BE2C (cell line): ENCODE measurements at regions not wholly inside any gene's neighbourhood (a gene's known extent, or its start where the extent isn't known, plus 50 kb on each side); places are given as distances from the start of the nearest gene placed in this dataset.

Source experiments
- DNase-seq: peaks from one replicate; pipeline ENCODE4 v3.0.0-alpha.2; 2020
- H3K27me3 ChIP-seq: fragments of 250-450 bp; sonication (Bioruptor Pico); 2 replicates; pipeline ENCODE4 v1.5.1; 2020; ENCODE audit warnings: mild to moderate bottlenecking
- H3K36me3 ChIP-seq: fragments of 250-450 bp; sonication (Bioruptor Pico); 2 replicates; pipeline ENCODE4 v1.5.1; 2020; ENCODE audit warnings: mild to moderate bottlenecking
- H3K4me1 ChIP-seq: fragments of 250-450 bp; sonication (Bioruptor Pico); 2 replicates; pipeline ENCODE4 v1.5.1; 2020
- H3K4me3 ChIP-seq: 2 replicates; pipeline ENCODE4 v1.5.1; 2011; ENCODE audit warnings: low read depth, low read length
- H3K9me3 ChIP-seq: fragments of 250-450 bp; sonication (Bioruptor Pico); 2 replicates; pipeline ENCODE4 v1.5.1; 2020
- TF ChIP-seq, protein P1 (sequence below): IDR thresholded peaks from 2 replicates; pipeline ENCODE4 v1.5.1; 2012; ENCODE audit warnings: mild to moderate bottlenecking, low read depth, low read length

DNA sequence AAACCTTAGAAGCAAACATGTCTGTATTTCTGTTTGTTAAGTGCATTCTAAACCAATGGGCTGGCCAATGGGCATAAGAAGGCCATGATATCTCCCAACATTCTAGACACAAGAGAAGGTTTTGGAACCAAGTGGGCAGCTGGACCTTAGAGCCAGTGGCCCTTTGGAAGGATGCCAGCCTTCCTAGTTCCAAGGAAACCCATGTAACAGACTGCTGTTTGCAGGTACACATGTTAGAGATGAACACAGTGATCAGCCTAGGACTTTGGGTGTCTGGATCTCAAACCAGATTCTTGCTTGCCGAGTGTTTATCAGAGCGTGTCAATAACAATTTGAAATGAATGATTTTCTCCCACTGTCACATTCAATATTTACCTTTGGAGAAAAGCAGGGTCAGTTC lies 97.5 kb upstream of the COPS8 start:
- TF ChIP-seq, protein P1, sequence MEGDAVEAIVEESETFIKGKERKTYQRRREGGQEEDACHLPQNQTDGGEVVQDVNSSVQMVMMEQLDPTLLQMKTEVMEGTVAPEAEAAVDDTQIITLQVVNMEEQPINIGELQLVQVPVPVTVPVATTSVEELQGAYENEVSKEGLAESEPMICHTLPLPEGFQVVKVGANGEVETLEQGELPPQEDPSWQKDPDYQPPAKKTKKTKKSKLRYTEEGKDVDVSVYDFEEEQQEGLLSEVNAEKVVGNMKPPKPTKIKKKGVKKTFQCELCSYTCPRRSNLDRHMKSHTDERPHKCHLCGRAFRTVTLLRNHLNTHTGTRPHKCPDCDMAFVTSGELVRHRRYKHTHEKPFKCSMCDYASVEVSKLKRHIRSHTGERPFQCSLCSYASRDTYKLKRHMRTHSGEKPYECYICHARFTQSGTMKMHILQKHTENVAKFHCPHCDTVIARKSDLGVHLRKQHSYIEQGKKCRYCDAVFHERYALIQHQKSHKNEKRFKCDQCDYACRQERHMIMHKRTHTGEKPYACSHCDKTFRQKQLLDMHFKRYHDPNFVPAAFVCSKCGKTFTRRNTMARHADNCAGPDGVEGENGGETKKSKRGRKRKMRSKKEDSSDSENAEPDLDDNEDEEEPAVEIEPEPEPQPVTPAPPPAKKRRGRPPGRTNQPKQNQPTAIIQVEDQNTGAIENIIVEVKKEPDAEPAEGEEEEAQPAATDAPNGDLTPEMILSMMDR, result no peak
- no peak overlapping the region for H3K4me3 ChIP-seq
- H3K9me3 ChIP-seq, result no peaks in the 10 kb centered on the region
- H3K27me3 ChIP-seq, result peaks cover 31% of the 10 kb centered on the region
- DNase-seq, result no peak
- H3K4me1 ChIP-seq, result no peaks in the 10 kb centered on the region
- H3K36me3 ChIP-seq, result no peaks in the 10 kb centered on the region

DNA sequence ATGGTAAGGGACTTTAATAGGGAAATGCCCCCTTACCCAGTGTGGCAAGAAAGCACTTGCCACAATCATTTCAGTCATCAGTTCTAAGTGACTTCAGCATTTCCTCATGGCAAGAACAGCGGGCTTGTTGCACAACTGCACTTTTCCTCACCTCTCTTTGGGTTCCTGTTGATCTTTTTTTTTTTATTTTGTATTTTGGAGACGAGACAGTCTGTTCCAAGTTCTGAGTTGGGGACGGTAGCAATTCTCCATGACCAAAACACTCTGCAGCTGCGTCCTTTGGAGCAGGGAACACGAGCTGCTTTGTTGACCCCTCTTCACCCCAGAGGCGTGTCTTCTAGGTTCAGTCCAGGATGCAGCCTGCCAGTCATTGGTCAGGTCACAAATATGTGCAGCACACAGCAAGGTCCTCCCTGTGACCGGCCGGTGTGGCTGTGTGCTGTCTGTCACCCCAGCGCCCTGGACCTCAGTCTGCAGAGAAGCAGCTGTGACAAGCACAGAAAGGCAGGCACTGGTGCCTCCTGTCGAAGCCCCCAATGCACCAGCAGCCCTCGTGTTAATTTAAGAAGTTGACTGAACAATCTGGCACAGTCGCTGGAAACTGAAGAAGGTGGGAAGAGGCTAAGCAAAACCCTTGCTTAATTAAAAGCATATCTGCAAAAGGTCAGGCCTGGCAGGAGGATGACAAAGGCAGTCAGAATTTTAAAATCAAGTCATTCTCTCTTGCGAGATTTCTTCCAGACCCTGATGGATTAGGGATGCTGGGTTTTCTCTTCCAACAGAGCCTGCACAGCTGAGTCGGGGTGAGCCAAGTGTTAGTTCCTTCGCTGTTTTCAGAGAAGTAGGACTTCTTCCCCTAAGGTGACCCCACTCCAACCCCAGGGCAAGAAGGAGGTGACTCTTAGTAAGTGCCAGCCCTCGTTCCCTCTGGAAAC lies 96.7 kb upstream of the COPS8 start:
- no peaks in the 10 kb centered on the region for H3K4me1 ChIP-seq
- no peak for DNase-seq
- no peaks in the 10 kb centered on the region for H3K36me3 ChIP-seq
- peaks cover 31% of the 10 kb centered on the region for H3K27me3 ChIP-seq
- TF ChIP-seq, protein P1, result no peak
- H3K9me3 ChIP-seq, result no peaks in the 10 kb centered on the region
- H3K4me3 ChIP-seq, result no peak overlapping the region

DNA sequence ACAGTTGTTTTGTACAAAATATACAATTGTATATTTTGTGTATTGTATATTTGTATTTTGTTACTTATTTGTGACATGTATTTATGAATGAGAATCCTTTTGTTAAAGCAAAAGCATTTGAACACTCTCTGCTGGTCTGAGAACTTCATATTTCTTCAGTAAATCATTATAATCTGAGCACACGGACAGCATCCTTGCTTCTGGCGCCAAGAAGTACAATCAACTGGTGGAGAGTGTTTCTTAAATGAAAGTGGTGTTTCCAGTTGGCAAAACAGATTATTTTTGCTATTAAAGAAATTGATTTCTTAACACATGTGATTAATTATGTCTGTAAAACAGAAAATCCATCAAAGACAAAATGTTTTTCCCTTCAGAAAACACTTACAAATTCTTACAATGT lies 95.1 kb upstream of the COPS8 start:
- Histone ChIP-seq H3K27me3 (peaks cover 39% of the 10 kb centered on the region), H3K4me3 (no peak overlapping the region)

DNA sequence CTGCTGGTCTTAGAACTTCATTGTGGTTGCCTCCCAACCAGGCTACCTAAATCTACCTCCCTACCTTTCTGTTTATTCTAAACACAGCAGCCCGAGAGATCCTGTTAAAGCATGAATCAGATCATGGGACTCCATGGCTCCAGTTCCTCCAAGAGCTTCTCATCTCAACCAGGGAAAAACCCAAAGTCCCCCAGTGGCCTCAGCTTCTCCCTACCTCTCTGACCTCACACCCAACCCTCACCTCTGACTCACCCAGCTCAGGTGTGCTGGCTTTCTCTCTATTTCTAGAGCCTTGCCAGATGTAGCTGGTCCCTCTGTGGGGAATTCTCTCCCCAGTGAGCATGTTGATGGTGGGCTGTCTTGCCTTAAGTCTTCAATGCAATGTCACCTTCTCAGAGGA lies 93.8 kb upstream of the COPS8 start:
- DNase-seq, result no peak
- Histone ChIP-seq H3K27me3 (peaks cover 52% of the 10 kb centered on the region), H3K36me3 (no peaks in the 10 kb centered on the region), H3K4me3 (no peak overlapping the region), H3K9me3 (no peaks in the 10 kb centered on the region), H3K4me1 (no peaks in the 10 kb centered on the region)
- TF ChIP-seq, protein P1, result no peak

More for the DNA sequence above, 95.1 kb upstream of the COPS8 start:
- Histone ChIP-seq H3K4me1 (no peaks in the 10 kb centered on the region), H3K36me3 (no peaks in the 10 kb centered on the region), H3K9me3 (no peaks in the 10 kb centered on the region)
- DNase-seq, result no peak
- TF ChIP-seq, protein P1, result no peak

DNA sequence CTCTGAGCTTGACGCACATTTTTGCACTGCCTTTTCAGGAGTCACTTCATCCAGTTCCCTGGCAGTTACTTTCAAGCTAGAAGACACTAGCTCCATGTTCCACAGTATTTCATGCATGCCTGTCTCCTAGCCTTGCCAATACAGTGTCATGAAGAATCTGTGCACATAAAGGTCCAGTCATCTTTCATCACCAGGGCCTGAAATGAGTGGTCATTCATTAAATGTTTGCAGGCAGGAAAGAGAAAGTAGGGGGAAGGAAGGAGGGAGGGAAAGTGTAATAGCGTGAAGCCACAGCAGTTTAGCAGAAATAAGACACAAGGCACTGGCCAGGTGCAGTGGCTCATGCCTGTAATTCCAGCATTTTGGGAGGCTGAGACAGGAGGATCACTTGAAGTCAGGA lies 92.4 kb upstream of the COPS8 start:
- H3K4me3 ChIP-seq, result no peak overlapping the region
- no peaks in the 10 kb centered on the region for H3K4me1 ChIP-seq
- no peaks in the 10 kb centered on the region for H3K9me3 ChIP-seq
- H3K36me3 ChIP-seq, result no peaks in the 10 kb centered on the region
- peaks cover 63% of the 10 kb centered on the region for H3K27me3 ChIP-seq
- no peak for DNase-seq
- TF ChIP-seq, protein P1, result no peak

DNA sequence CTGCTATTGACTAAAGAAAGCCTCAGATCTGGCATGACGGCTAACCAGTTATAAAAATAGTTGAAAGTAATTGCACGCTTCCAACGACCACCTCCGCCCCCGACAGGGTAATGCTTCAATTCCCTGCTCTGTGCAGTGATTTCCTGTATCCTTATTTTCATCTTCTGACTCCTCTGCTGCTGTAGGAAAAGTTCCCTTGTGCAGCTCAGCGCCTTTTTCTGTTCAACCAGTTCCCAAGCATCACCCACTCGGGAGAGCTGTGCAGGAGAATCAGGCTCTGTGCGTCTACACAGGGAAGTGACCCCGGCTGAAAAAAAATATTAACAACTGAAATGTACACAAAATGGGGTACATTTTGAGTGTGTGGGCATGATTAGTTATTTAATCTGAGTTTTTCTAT lies 91.3 kb upstream of the COPS8 start:
- no peaks in the 10 kb centered on the region for H3K4me1 ChIP-seq
- TF ChIP-seq, protein P1, result no peak
- peaks cover 59% of the 10 kb centered on the region for H3K27me3 ChIP-seq
- H3K36me3 ChIP-seq, result no peaks in the 10 kb centered on the region
- H3K9me3 ChIP-seq, result no peaks in the 10 kb centered on the region; the same call in 1 of the 2 replicates
- DNase-seq, result no peak
- H3K4me3 ChIP-seq, result no peak overlapping the region
